Astrocyte (in vitro differentiated cells and primary cell): ENCODE measurements at regions not wholly inside any gene's neighbourhood (a gene's known extent, or its start where the extent isn't known, plus 50 kb on each side); places are given as distances from the start of the nearest gene placed in this dataset.

ENCODE experiments used
- DNase-seq: peaks from one replicate; pipeline ENCODE4 v3.0.0-alpha.2; 2010; ENCODE audit warnings: low read depth
- FAIRE-seq: peaks from 2 replicates; lab custom pipeline; 2011; peaks lifted over from hg19 to GRCh38; lab: Jason Lieb, UNC
- H2AFZ ChIP-seq: 2 replicates; pipeline ENCODE4 v1.6.0; 2012; ENCODE audit warnings: low read depth, low read length, inconsistent platforms
- H3K27ac ChIP-seq: 2 replicates; pipeline ENCODE4 v1.5.1; 2011; ENCODE audit warnings: low read depth, low read length, inconsistent platforms
- H3K27me3 ChIP-seq: 2 replicates; pipeline ENCODE4 v1.6.0; 2011; ENCODE audit warnings: low read length, inconsistent platforms; ENCODE audit not compliant: insufficient read depth
- H3K36me3 ChIP-seq: 2 replicates; pipeline ENCODE4 v1.5.1; 2011; ENCODE audit warnings: low read length, inconsistent platforms; ENCODE audit not compliant: insufficient read depth
- H3K4me1 ChIP-seq: 2 replicates; pipeline ENCODE4 v1.5.1; 2011; ENCODE audit warnings: low read length, inconsistent platforms; ENCODE audit not compliant: insufficient read depth
- H3K4me2 ChIP-seq: 2 replicates; pipeline ENCODE4 v1.6.0; 2012; ENCODE audit warnings: low read length, inconsistent platforms
- H3K4me3 ChIP-seq: 2 replicates; pipeline ENCODE4 v1.5.1; 2011; ENCODE audit warnings: low read depth, mild to moderate bottlenecking, low read length, inconsistent platforms; ENCODE audit not compliant: insufficient read depth
- H3K79me2 ChIP-seq: 2 replicates; pipeline ENCODE4 v1.6.0; 2012; ENCODE audit warnings: mild to moderate bottlenecking, low read length, inconsistent platforms; ENCODE audit not compliant: insufficient read depth
- H3K9ac ChIP-seq: 2 replicates; pipeline ENCODE4 v1.6.0; 2012; ENCODE audit warnings: mild to moderate bottlenecking, low read length, inconsistent platforms
- H3K9me3 ChIP-seq: 2 replicates; pipeline ENCODE4 v1.5.1; 2012; ENCODE audit warnings: low read depth, mild to moderate bottlenecking, low read length, inconsistent platforms; ENCODE audit not compliant: insufficient read depth
- H4K20me1 ChIP-seq: 2 replicates; pipeline ENCODE4 v1.6.0; 2012; ENCODE audit warnings: low read length, inconsistent platforms; ENCODE audit not compliant: insufficient read depth
- H3K27ac Mint-ChIP-seq: one replicate; pipeline ENCODE4 v1.8.0; 2021; ENCODE audit warnings: mild to moderate bottlenecking, mixed read lengths; ENCODE audit not compliant: unreplicated experiment
- H3K27me3 Mint-ChIP-seq: one replicate; pipeline ENCODE4 v1.8.0; 2021; ENCODE audit warnings: low read depth, mixed read lengths; ENCODE audit not compliant: unreplicated experiment
- H3K36me3 Mint-ChIP-seq: one replicate; pipeline ENCODE4 v1.8.0; 2021; ENCODE audit warnings: low read depth, mixed read lengths; ENCODE audit not compliant: unreplicated experiment
- H3K4me1 Mint-ChIP-seq: one replicate; pipeline ENCODE4 v1.8.0; 2021; ENCODE audit warnings: low read depth, mixed read lengths; ENCODE audit not compliant: unreplicated experiment
- H3K4me3 Mint-ChIP-seq: one replicate; pipeline ENCODE4 v1.8.0; 2021; ENCODE audit warnings: mild to moderate bottlenecking, moderate library complexity, mixed read lengths; ENCODE audit not compliant: unreplicated experiment
- H3K9me3 Mint-ChIP-seq: one replicate; pipeline ENCODE4 v1.8.0; 2021; ENCODE audit warnings: mild to moderate bottlenecking, mixed read lengths; ENCODE audit not compliant: unreplicated experiment
- CTCF ChIP-seq: IDR thresholded peaks from 2 replicates; pipeline ENCODE4 v1.5.1; 2011; ENCODE audit warnings: low read depth, mild to moderate bottlenecking, inconsistent platforms, low read length, moderate library complexity; ENCODE audit not compliant: insufficient read depth
- EZH2 ChIP-seq: IDR thresholded peaks from 2 replicates; pipeline ENCODE4 v1.6.1; 2012; ENCODE audit warnings: mild to moderate bottlenecking, low read length, inconsistent platforms; ENCODE audit not compliant: insufficient read depth

- no peak overlapping the region for H3K4me3 ChIP-seq
- no peaks in the 10 kb centered on the region for H3K27me3 ChIP-seq
- Mint-ChIP-seq H3K27ac (no peak overlapping the region), H3K9me3 (peaks cover 3% of the 10 kb centered on the region), H3K4me3 (no peak overlapping the region), H3K36me3 (no peaks in the 10 kb centered on the region), H3K27me3 (no peaks in the 10 kb centered on the region), H3K4me1 (no peaks in the 10 kb centered on the region)
- H3K36me3 ChIP-seq, result no peaks in the 10 kb centered on the region
- no peaks in the 10 kb centered on the region for H3K4me1 ChIP-seq
- H3K4me2 ChIP-seq, result no peak overlapping the region
- FAIRE-seq (no peak), DNase-seq (no peak)
- no peaks in the 10 kb centered on the region for H4K20me1 ChIP-seq
- no peaks in the 10 kb centered on the region for H3K9me3 ChIP-seq
- no peak overlapping the region for H2AFZ ChIP-seq
- H3K79me2 ChIP-seq, result no peaks in the 10 kb centered on the region
- H3K9ac ChIP-seq, result no peak overlapping the region
- no peak for TF ChIP-seq EZH2
- TF ChIP-seq CTCF, result no peak
- no peak overlapping the region for H3K27ac ChIP-seq
These were observed 97.5 kb downstream of the TNFSF11 start for GRCh38 chr13:42671502-42671901.

GRCh38 chr13:42673677-42674076, 99.7 kb downstream of the TNFSF11 start:
- TF ChIP-seq CTCF (no peak), EZH2 (no peak)
- FAIRE-seq, result no peak

GRCh38 chr13:42680748-42681147, 100.6 kb upstream of the FAM216B start:
- Histone ChIP-seq H2AFZ (no peak overlapping the region), H3K36me3 (no peaks in the 10 kb centered on the region), H3K4me1 (no peaks in the 10 kb centered on the region), H3K27ac (no peak overlapping the region), H3K27me3 (peaks cover 3% of the 10 kb centered on the region), H4K20me1 (no peaks in the 10 kb centered on the region), H3K4me3 (no peak overlapping the region), H3K79me2 (no peaks in the 10 kb centered on the region), H3K9ac (no peak overlapping the region), H3K4me2 (no peak overlapping the region), H3K9me3 (no peaks in the 10 kb centered on the region)
- Mint-ChIP-seq H3K27me3 (peaks cover 2% of the 10 kb centered on the region), H3K27ac (no peak overlapping the region), H3K36me3 (no peaks in the 10 kb centered on the region), H3K9me3 (no peaks in the 10 kb centered on the region), H3K4me1 (no peaks in the 10 kb centered on the region), H3K4me3 (no peak overlapping the region)
- FAIRE-seq (no peak), DNase-seq (no peak)
- TF ChIP-seq CTCF (no peak), EZH2 (no peak)

More at GRCh38 chr13:42673677-42674076, 99.7 kb downstream of the TNFSF11 start:
- no peaks in the 10 kb centered on the region for H3K4me1 ChIP-seq
- H3K4me2 ChIP-seq, result no peak overlapping the region
- H3K27me3 ChIP-seq, result no peaks in the 10 kb centered on the region
- no peak overlapping the region for H3K27ac ChIP-seq
- H3K36me3 ChIP-seq, result no peaks in the 10 kb centered on the region
- DNase-seq, result no peak
- Mint-ChIP-seq H3K27me3 (no peaks in the 10 kb centered on the region), H3K4me1 (no peaks in the 10 kb centered on the region), H3K36me3 (no peaks in the 10 kb centered on the region), H3K9me3 (no peaks in the 10 kb centered on the region), H3K4me3 (no peak overlapping the region), H3K27ac (no peak overlapping the region)
- no peak overlapping the region for H3K4me3 ChIP-seq
- H2AFZ ChIP-seq, result no peak overlapping the region
- no peak overlapping the region for H3K9ac ChIP-seq
- no peaks in the 10 kb centered on the region for H3K9me3 ChIP-seq
- H4K20me1 ChIP-seq, result no peaks in the 10 kb centered on the region
- no peaks in the 10 kb centered on the region for H3K79me2 ChIP-seq
